PC-3 (cell line): ENCODE measurements at regions not wholly inside any gene's neighbourhood (a gene's known extent, or its start where the extent isn't known, plus 50 kb on each side); places are given as distances from the start of the nearest gene placed in this dataset.

Source experiments
- ATAC-seq: fragments of 200-7000 bp; cut with Tn5 transposase; 2 replicates; pipeline ENCODE4 v1.9.1; 2020; ENCODE audit warnings: mild to moderate bottlenecking, moderate library complexity
- BruUV-seq: library from RNA; stranded (reverse); fragments of 400-500 nt; replicated peaks from 2 replicates; lab custom pipeline; 2021; lab: Mats Ljungman, UMichigan
- CTCF ChIA-PET: fragments of 300-600 bp; sonication (Branson Sonifier 250); formaldehyde crosslinking; loops from one replicate; lab custom pipeline; 2022; ENCODE audit warnings: antibody characterized with exemption; lab: Charles Lee
- POLR2A ChIA-PET: fragments of 300-600 bp; sonication (Branson Sonifier 250); formaldehyde crosslinking; loops from one replicate; lab custom pipeline; 2022; ENCODE audit warnings: antibody characterized with exemption; ENCODE audit not compliant: unreplicated experiment; lab: Charles Lee
- DNase-seq: peaks from one replicate; pipeline ENCODE4 v3.0.0-alpha.2; 2015
- H2AFZ ChIP-seq: fragments of 300-600 bp; sonication (generic); 2 replicates; pipeline ENCODE4 v1.6.0; 2016; ENCODE audit warnings: antibody characterized with exemption, low read length
- H3F3A ChIP-seq: fragments of 300-600 bp; sonication (generic); one replicate; pipeline ENCODE4 v1.6.0; 2017; ENCODE audit warnings: antibody characterized with exemption, low read length, control low read depth, mild to moderate bottlenecking; ENCODE audit not compliant: unreplicated experiment
- H3K27ac ChIP-seq: fragments of 300-600 bp; sonication (generic); 2 replicates; pipeline ENCODE4 v1.5.1; 2016; ENCODE audit warnings: mild to moderate bottlenecking, low read length
- H3K27me3 ChIP-seq: fragments of 300-600 bp; sonication (generic); 2 replicates; pipeline ENCODE4 v1.6.1; 2016; ENCODE audit warnings: low read length, mixed read lengths
- H3K36me3 ChIP-seq: fragments of 300-600 bp; sonication (generic); 2 replicates; pipeline ENCODE4 v1.6.1; 2016; ENCODE audit warnings: low read depth, mixed run types, low read length, mixed read lengths
- H3K4me1 ChIP-seq: fragments of 300-600 bp; sonication (generic); 2 replicates; pipeline ENCODE4 v1.5.1; 2016; ENCODE audit warnings: low read length; ENCODE audit not compliant: insufficient read depth
- H3K4me2 ChIP-seq: fragments of 300-600 bp; sonication (generic); 2 replicates; pipeline ENCODE4 v1.6.0; 2016; ENCODE audit warnings: low read length
- H3K4me3 ChIP-seq: fragments of 300-600 bp; sonication (generic); 2 replicates; pipeline ENCODE4 v1.5.1; 2016; ENCODE audit warnings: mild to moderate bottlenecking, low read length, mixed read lengths
- H3K79me2 ChIP-seq: fragments of 300-600 bp; sonication (generic); 2 replicates; pipeline ENCODE4 v1.6.1; 2017; ENCODE audit warnings: low read length, mixed read lengths
- H3K9ac ChIP-seq: fragments of 300-600 bp; sonication (generic); 2 replicates; pipeline ENCODE4 v1.6.0; 2016; ENCODE audit warnings: mild to moderate bottlenecking, low read length
- H3K9me2 ChIP-seq: fragments of 300-600 bp; sonication (generic); replicated peaks from 2 replicates; pipeline ENCODE4 v1.6.1; 2016; ENCODE audit warnings: mixed run types, low read length, mixed read lengths
- H3K9me3 ChIP-seq: fragments of 300-600 bp; sonication (generic); 2 replicates; pipeline ENCODE4 v1.6.1; 2016; ENCODE audit warnings: low read length, mixed read lengths
- H4K20me1 ChIP-seq: fragments of 300-600 bp; sonication (generic); 2 replicates; pipeline ENCODE4 v1.6.1; 2016; ENCODE audit warnings: low read length, mixed read lengths
- EZH2 ChIP-seq: fragments of 300-600 bp; sonication (generic); IDR thresholded peaks from one replicate; pipeline ENCODE4 v1.6.1; 2017; ENCODE audit warnings: antibody characterized with exemption, mild to moderate bottlenecking, low read length; ENCODE audit not compliant: unreplicated experiment
- EZH2phosphoT487 ChIP-seq: fragments of 300-600 bp; sonication (generic); IDR thresholded peaks from 2 replicates; pipeline ENCODE4 v1.6.1; 2018; ENCODE audit warnings: mild to moderate bottlenecking, antibody characterized with exemption, low read length, borderline replicate concordance
- intact Hi-C: fragments of 100-400 bp; cut with micrococcal nuclease; formaldehyde crosslinking; loops from 2 replicates; pipeline ENCODE4 v1.9.0; 2023
- TF ChIP-seq, protein P1 (sequence below): fragments of 300-600 bp; sonication (generic); conservative IDR thresholded peaks from 2 replicates; pipeline ENCODE4 v1.5.1; 2017; ENCODE audit warnings: antibody characterized with exemption, low read depth, mild to moderate bottlenecking, low read length

DNA sequence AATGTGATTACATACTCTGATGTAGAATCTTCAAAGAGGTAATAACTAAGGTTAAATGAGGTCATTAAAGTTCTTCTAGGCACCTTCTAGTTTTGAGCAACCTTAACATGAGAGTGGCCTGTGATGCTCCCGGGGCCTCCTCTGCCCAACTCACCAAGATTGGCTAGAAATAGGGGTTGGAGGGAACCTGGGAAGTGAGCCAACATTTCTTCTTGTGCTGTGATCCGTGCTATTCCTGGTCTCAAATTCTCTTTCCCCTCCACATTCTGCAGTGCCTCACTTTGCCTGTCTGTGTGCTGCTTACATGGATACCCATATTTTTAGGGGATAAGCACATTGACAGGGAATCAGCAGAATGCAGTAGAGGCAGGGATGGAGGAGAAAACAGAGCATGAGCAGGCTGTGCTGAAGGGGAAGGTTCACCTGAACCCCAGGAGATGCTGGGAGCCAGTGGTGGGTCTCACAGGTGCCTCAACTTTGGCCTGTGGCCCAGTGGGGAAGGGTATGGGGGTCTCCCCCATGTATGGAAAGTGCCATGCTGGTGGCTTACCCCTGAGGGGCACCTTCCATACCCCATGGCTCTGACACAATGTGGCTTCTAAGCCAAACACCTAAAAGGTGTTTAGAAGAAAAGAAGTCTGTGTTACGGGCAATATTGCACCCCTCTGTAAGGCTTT lies 164.7 kb upstream of the CHD6 start:
- no TSS peak for BruUV-seq
- Histone ChIP-seq H3K9ac (no peak overlapping the region), H3K27ac (no peak overlapping the region), H3K4me1 (no peaks in the 10 kb centered on the region), H2AFZ (no peak overlapping the region), H3K4me2 (no peak overlapping the region), H3K4me3 (no peak overlapping the region), H3K27me3 (no peaks in the 10 kb centered on the region), H3K9me2 (no peaks in the 10 kb centered on the region), H3K79me2 (no peaks in the 10 kb centered on the region), H3F3A (no peaks in the 10 kb centered on the region), H3K36me3 (no peaks in the 10 kb centered on the region), H3K9me3 (0 out of 2 replicates have a peak, but pooled peaks cover 1% of the 10 kb centered on the region), H4K20me1 (no peaks in the 10 kb centered on the region)
- ChIA-PET CTCF (no interaction called here), POLR2A (no interaction called here)
- no peak for ATAC-seq
- TF ChIP-seq, protein P1, sequence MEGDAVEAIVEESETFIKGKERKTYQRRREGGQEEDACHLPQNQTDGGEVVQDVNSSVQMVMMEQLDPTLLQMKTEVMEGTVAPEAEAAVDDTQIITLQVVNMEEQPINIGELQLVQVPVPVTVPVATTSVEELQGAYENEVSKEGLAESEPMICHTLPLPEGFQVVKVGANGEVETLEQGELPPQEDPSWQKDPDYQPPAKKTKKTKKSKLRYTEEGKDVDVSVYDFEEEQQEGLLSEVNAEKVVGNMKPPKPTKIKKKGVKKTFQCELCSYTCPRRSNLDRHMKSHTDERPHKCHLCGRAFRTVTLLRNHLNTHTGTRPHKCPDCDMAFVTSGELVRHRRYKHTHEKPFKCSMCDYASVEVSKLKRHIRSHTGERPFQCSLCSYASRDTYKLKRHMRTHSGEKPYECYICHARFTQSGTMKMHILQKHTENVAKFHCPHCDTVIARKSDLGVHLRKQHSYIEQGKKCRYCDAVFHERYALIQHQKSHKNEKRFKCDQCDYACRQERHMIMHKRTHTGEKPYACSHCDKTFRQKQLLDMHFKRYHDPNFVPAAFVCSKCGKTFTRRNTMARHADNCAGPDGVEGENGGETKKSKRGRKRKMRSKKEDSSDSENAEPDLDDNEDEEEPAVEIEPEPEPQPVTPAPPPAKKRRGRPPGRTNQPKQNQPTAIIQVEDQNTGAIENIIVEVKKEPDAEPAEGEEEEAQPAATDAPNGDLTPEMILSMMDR: no peak
- TF ChIP-seq EZH2phosphoT487: no peak
- TF ChIP-seq EZH2: no peak
- intact Hi-C loops: no loop called here
- no peak for DNase-seq

- Histone ChIP-seq H2AFZ (no peak overlapping the region), H3K9ac (no peak overlapping the region), H3K27ac (no peak overlapping the region), H3K4me3 (no peak overlapping the region), H3K4me1 (no peaks in the 10 kb centered on the region), H3K4me2 (no peak overlapping the region), H3K79me2 (no peaks in the 10 kb centered on the region), H3F3A (no peaks in the 10 kb centered on the region), H3K27me3 (no peaks in the 10 kb centered on the region), H4K20me1 (no peaks in the 10 kb centered on the region), H3K9me3 (no peaks in the 10 kb centered on the region), H3K36me3 (no peaks in the 10 kb centered on the region), H3K9me2 (no peaks in the 10 kb centered on the region)
- CTCF ChIA-PET: no interaction called here
- BruUV-seq: no TSS peak
- no peak for DNase-seq
- no peak for TF ChIP-seq EZH2
- TF ChIP-seq, protein P1: no peak
- no peak for ATAC-seq
- POLR2A ChIA-PET: no interaction called here
- intact Hi-C loops: no loop called here
Observed at GRCh38 chr20:41782255-41782654, 164.1 kb upstream of the CHD6 start.

GRCh38 chr20:41776421-41776820 lies 158.2 kb upstream of the CHD6 start:
- H2AFZ ChIP-seq: no peak overlapping the region
- H3K27ac ChIP-seq: no peak overlapping the region
- no TSS peak for BruUV-seq
- H3K4me2 ChIP-seq: no peak overlapping the region
- H3K4me3 ChIP-seq: no peak overlapping the region
- H3K4me1 ChIP-seq: no peaks in the 10 kb centered on the region
- no peaks in the 10 kb centered on the region for H3K9me2 ChIP-seq
- no peak overlapping the region for H3K9ac ChIP-seq
- no peaks in the 10 kb centered on the region for H3F3A ChIP-seq
- DNase-seq: no peak
- no peaks in the 10 kb centered on the region for H3K79me2 ChIP-seq
- POLR2A ChIA-PET: no interaction called here
- no peaks in the 10 kb centered on the region for H4K20me1 ChIP-seq
- peaks cover 23% of the 10 kb centered on the region for H3K27me3 ChIP-seq
- intact Hi-C loops: no loop called here
- no peak for TF ChIP-seq EZH2phosphoT487
- TF ChIP-seq, protein P1: no peak
- no peak for TF ChIP-seq EZH2
- ATAC-seq: no peak
- CTCF ChIA-PET: no interaction called here
- no peaks in the 10 kb centered on the region for H3K9me3 ChIP-seq
- H3K36me3 ChIP-seq: no peaks in the 10 kb centered on the region
